SK-N-SH (cell line): ENCODE measurements at regions not wholly inside any gene's neighbourhood (a gene's known extent, or its start where the extent isn't known, plus 50 kb on each side); places are given as distances from the start of the nearest gene placed in this dataset.

ENCODE experiments used
- CTCF ChIA-PET: fragments of 300-600, 350-600 bp; formaldehyde crosslinking; extraction: SDS; loops from one replicate; lab custom pipeline; 2021; lab: Yijun Ruan, JAX
- POLR2A ChIA-PET: fragments of 350-600 bp; sonication (Branson Sonifier 250); formaldehyde crosslinking; extraction: SDS; loops from one replicate; lab custom pipeline; 2020; ENCODE audit warnings: antibody characterized with exemption, inconsistent platforms; lab: Yijun Ruan, JAX
- DNase-seq: peaks from one replicate; pipeline ENCODE4 v3.0.0; 2012
- H2AFZ ChIP-seq: fragments of 200-600 bp; sonication (generic); 2 replicates; pipeline ENCODE4 v1.8.1; 2016; ENCODE audit warnings: antibody characterized with exemption, mild to moderate bottlenecking, low read depth
- H3F3A ChIP-seq: fragments of 200-600 bp; sonication (generic); replicated peaks from 2 replicates; pipeline ENCODE3; 2016; ENCODE audit warnings: antibody characterized with exemption, mild to moderate bottlenecking; ENCODE audit not compliant: insufficient read depth
- H3K27ac ChIP-seq, 2 experiments: fragments of 200-500 bp in 1 of 2; fragments of 200-600 bp in 1 of 2; sonication (Bioruptor generic) in 1 of 2; sonication (generic), shearing (Covaris generic) in 1 of 2; 2 replicates each; pipeline versions ENCODE4 v1.5.1 to v1.6.1; 2014 to 2016; ENCODE audit warnings: low read depth in 2 of 2, inconsistent platforms in 1 of 2, low read length in 1 of 2, mild to moderate bottlenecking in 1 of 2, mixed read lengths in 1 of 2
- H3K27me3 ChIP-seq: fragments of 200-600 bp; sonication (generic), shearing (Covaris generic); 2 replicates; pipeline ENCODE4 v1.6.1; 2016; ENCODE audit warnings: mixed run types; ENCODE audit not compliant: insufficient read depth
- H3K36me3 ChIP-seq, 2 experiments: fragments of 200-500 bp in 1 of 2; fragments of 200-600 bp in 1 of 2; sonication (Bioruptor generic) in 1 of 2; sonication (generic) in 1 of 2; replicated peaks in 1 of 2; 2 replicates each; pipeline versions ENCODE3 to v1.5.1; 2014 to 2016; ENCODE audit warnings: low read length in 1 of 2, mild to moderate bottlenecking in 1 of 2; ENCODE audit not compliant: insufficient read depth in 2 of 2, control insufficient read depth in 1 of 2
- H3K4me1 ChIP-seq, 2 experiments: fragments of 200-500 bp in 1 of 2; fragments of 200-600 bp in 1 of 2; sonication (Bioruptor generic) in 1 of 2; sonication (generic), shearing (Covaris generic) in 1 of 2; 2 replicates each; pipeline versions ENCODE4 v1.5.1 to v1.6.1; 2014 to 2016; ENCODE audit warnings: low read depth in 1 of 2, low read length in 1 of 2, mixed run types in 1 of 2; ENCODE audit not compliant: insufficient read depth in 2 of 2, control insufficient read depth in 1 of 2
- H3K4me2 ChIP-seq: fragments of 200-600 bp; sonication (generic), shearing (Covaris generic); 2 replicates; pipeline ENCODE4 v1.6.1; 2017; ENCODE audit warnings: mixed run types
- H3K4me3 ChIP-seq, 2 experiments: fragments of 200-500 bp in 1 of 2; fragments of 200-600 bp in 1 of 2; sonication (Bioruptor generic) in 1 of 2; sonication (generic), shearing (Covaris generic) in 1 of 2; 2 replicates each; pipeline versions ENCODE4 v1.5.1 to v1.8.1; 2014 to 2016; ENCODE audit warnings: low read depth in 2 of 2, inconsistent platforms in 1 of 2, low read length in 1 of 2, mild to moderate bottlenecking in 1 of 2, mixed read lengths in 1 of 2, moderate library complexity in 1 of 2
- H3K79me2 ChIP-seq: fragments of 200-600 bp; sonication (generic); 2 replicates; pipeline ENCODE4 v1.8.1; 2017; ENCODE audit warnings: mild to moderate bottlenecking; ENCODE audit not compliant: insufficient read depth
- H3K9ac ChIP-seq: fragments of 200-600 bp; sonication (generic); 2 replicates; pipeline ENCODE4 v1.6.1; 2017; ENCODE audit warnings: mixed run types
- H3K9me2 ChIP-seq: fragments of 200-600 bp; sonication (generic); 2 replicates; pipeline ENCODE4 v1.6.1; 2017; ENCODE audit warnings: mixed run types
- H3K9me3 ChIP-seq: fragments of 200-600 bp; sonication (generic); 2 replicates; pipeline ENCODE4 v1.6.1; 2017; ENCODE audit warnings: mixed run types, mild to moderate bottlenecking, moderate library complexity
- H4K20me1 ChIP-seq: fragments of 200-600 bp; sonication (generic); 2 replicates; pipeline ENCODE4 v1.6.1; 2017; ENCODE audit warnings: mild to moderate bottlenecking, mixed run types; ENCODE audit not compliant: insufficient read depth
- ELF1 ChIP-seq: IDR thresholded peaks from 2 replicates; pipeline ENCODE4 v1.4.0; 2012
- FOSL2 ChIP-seq: IDR thresholded peaks from 2 replicates; pipeline ENCODE4 v1.4.0; 2012; ENCODE audit warnings: low read depth, mild to moderate bottlenecking, moderate library complexity, borderline replicate concordance
- FOXM1 ChIP-seq: IDR thresholded peaks from 2 replicates; pipeline ENCODE4 v1.4.0; 2012; ENCODE audit warnings: low read depth, mild to moderate bottlenecking
- MEF2A ChIP-seq: IDR thresholded peaks from 2 replicates; pipeline ENCODE4 v1.4.0; 2012; ENCODE audit warnings: low read depth, borderline replicate concordance
- NFIC ChIP-seq: IDR thresholded peaks from 2 replicates; pipeline ENCODE4 v1.4.0; 2012; ENCODE audit warnings: borderline replicate concordance
- RAD21 ChIP-seq: IDR thresholded peaks from 2 replicates; pipeline ENCODE4 v1.6.1; 2012; ENCODE audit warnings: mild to moderate bottlenecking, low read length
- RXRA ChIP-seq: IDR thresholded peaks from 2 replicates; pipeline ENCODE4 v1.4.0; 2012; ENCODE audit warnings: low read depth, mild to moderate bottlenecking, borderline replicate concordance
- SIN3A ChIP-seq: IDR thresholded peaks from 2 replicates; pipeline ENCODE4 v1.6.1; 2012; ENCODE audit warnings: low read depth, mild to moderate bottlenecking, low read length, moderate library complexity, borderline replicate concordance
- TAF1 ChIP-seq: IDR thresholded peaks from 2 replicates; pipeline ENCODE4 v1.6.1; 2012; ENCODE audit warnings: low read depth, mild to moderate bottlenecking, low read length, moderate library complexity, borderline replicate concordance
- TCF12 ChIP-seq: IDR thresholded peaks from 2 replicates; pipeline ENCODE4 v1.4.0; 2012
- TEAD4 ChIP-seq: IDR thresholded peaks from 2 replicates; pipeline ENCODE4 v1.4.0; 2012; ENCODE audit warnings: mild to moderate bottlenecking, borderline replicate concordance; ENCODE audit not compliant: insufficient read depth
- YY1 ChIP-seq: IDR thresholded peaks from 2 replicates; pipeline ENCODE4 v1.4.0; 2012; ENCODE audit warnings: low read depth, mild to moderate bottlenecking
- WGBS: methylation state at CpG from one replicate; pipeline ENCODE4 v1.1.6; 2017; ENCODE audit warnings: low lambda C conversion rate; 5-methylcytosine and 5-hydroxymethylcytosine counted together
- TF ChIP-seq, protein P1 (sequence below): fragments of 150-350 bp; IDR thresholded peaks from 2 replicates; pipeline ENCODE4 v1.6.1; 2017; ENCODE audit warnings: antibody characterized with exemption, low read length, low read depth, borderline replicate concordance

DNA sequence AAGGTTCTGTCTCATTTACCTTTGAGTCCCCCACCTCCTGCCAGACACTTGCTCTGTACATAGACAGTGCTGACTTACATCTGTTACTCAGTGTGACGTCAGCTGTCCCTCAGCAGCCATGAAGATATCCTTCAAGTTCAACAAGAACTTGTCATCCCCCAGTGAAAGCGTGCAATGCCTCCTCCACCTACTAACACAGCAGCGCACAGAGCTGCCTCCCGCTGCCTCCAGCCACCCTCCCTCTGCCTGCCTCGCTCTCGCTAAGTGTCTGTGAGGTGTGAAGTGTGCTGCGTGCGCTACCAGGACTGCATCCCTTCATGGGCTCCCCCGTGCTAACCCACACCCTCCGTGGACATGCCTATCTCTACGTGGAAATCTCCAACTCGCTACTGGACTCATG, 621.4 kb downstream of the BRD1 start:
- Histone ChIP-seq H3K4me2 (no peak overlapping the region), H3F3A (no peaks in the 10 kb centered on the region), H3K4me3 (no peak overlapping the region), H4K20me1 (no peaks in the 10 kb centered on the region), H3K9me2 (no peaks in the 10 kb centered on the region), H3K9me3 (no peaks in the 10 kb centered on the region), H3K9ac (no peak overlapping the region), H3K79me2 (no peaks in the 10 kb centered on the region), H2AFZ (no peak overlapping the region), H3K27me3 (no peaks in the 10 kb centered on the region; the same call in 1 of the 2 replicates), H3K36me3 (no peaks in the 10 kb centered on the region), H3K4me1 (peaks cover 0 to 7% of the 10 kb centered on the region in 2 experiments; a peak in 1 of 4 replicates), H3K27ac (no peak overlapping the region)
- CTCF ChIA-PET = no interaction called here
- POLR2A ChIA-PET = no interaction called here
- 28% methylated on average over 12 of the region's 12 CpGs for WGBS
- DNase-seq = no peak
- TF ChIP-seq TEAD4 (no peak), FOSL2 (no peak), MEF2A (no peak), RAD21 (no peak)
- TF ChIP-seq, protein P1, sequence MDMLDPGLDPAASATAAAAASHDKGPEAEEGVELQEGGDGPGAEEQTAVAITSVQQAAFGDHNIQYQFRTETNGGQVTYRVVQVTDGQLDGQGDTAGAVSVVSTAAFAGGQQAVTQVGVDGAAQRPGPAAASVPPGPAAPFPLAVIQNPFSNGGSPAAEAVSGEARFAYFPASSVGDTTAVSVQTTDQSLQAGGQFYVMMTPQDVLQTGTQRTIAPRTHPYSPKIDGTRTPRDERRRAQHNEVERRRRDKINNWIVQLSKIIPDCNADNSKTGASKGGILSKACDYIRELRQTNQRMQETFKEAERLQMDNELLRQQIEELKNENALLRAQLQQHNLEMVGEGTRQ = no peak

DNA sequence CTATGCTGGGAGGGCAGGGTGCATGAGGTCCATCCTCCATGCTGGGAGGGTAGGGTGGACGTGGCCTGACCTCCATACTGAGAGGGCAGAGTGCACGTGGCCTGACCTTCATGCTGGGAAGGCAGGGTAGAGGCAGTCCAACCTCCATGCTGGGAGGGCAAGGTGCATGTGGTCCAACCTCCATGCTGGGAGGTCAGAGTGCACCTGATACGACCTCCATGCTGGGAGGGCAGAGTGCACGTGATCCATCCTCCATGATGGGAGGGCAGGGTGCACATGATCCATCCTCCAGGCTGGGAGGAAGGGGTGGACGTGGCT, 622.2 kb downstream of the BRD1 start:
- no peaks in the 10 kb centered on the region for H3K9me3 ChIP-seq
- no peak overlapping the region for H3K4me2 ChIP-seq
- no peaks in the 10 kb centered on the region for H3K79me2 ChIP-seq
- no peak overlapping the region for H3K27ac ChIP-seq
- no peaks in the 10 kb centered on the region for H3K36me3 ChIP-seq
- WGBS = 3% methylated on average over 5 of the region's 5 CpGs
- ChIA-PET CTCF (no interaction called here), POLR2A (no interaction called here)
- H2AFZ ChIP-seq = no peak overlapping the region
- no peak for DNase-seq
- H3K27me3 ChIP-seq = no peaks in the 10 kb centered on the region; the same call in 1 of the 2 replicates
- H3K4me3 ChIP-seq = no peak overlapping the region
- peaks cover 0 to 7% of the 10 kb centered on the region in 2 experiments; a peak in 1 of 4 replicates for H3K4me1 ChIP-seq
- H4K20me1 ChIP-seq = no peaks in the 10 kb centered on the region
- H3K9ac ChIP-seq = no peak overlapping the region
- no peaks in the 10 kb centered on the region for H3F3A ChIP-seq
- no peaks in the 10 kb centered on the region for H3K9me2 ChIP-seq
- TF ChIP-seq ELF1 = no peak
- TF ChIP-seq TCF12 = no peak
- TF ChIP-seq YY1 = no peak
- no peak for TF ChIP-seq SIN3A
- no peak for TF ChIP-seq NFIC
- no peak for TF ChIP-seq FOXM1
- TF ChIP-seq TAF1 = no peak
- no peak for TF ChIP-seq RXRA
- TF ChIP-seq MEF2A = no peak
- TF ChIP-seq, all 33 proteins: peak for 0
